ENCODE measurements at regions not wholly inside any gene's neighbourhood (a gene's known extent, or its start where the extent isn't known, plus 50 kb on each side); places are given as distances from the start of the nearest gene placed in this dataset.
"Not testable (repeated sequence)": the region's sequence is repeated elsewhere in the genome, so short reads cannot be mapped to it uniquely, and the experiment has no call there.

- no peak for DNase-seq
Observed at GRCh38 chr1:157247005-157247763, 109.0 kb upstream of the ETV3 start.

DNA sequence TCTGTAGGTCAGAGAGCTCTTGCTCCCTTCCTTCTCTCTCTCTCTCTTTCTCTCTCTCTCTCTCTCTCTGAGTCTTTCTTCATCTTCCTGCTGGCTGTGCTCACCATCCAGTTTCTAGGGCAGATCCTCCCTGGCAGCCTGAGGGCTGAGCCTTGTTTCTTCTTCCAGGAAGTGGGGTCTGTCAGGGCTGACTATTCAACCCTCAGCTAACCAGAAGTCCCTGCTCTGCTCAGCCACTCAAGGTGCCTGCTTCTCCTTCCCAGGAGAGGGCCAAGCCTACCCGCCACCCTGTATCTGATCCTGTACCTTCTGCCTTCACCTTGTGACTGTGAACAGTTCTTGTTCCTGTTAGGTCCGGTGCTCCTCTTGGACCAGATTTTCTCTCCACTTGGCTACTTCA is 107.6 kb upstream of the ETV3 start:
- no peak for DNase-seq

GRCh38 chr1:157241185-157241538 is 103.0 kb upstream of the ETV3 start:
- no peak for DNase-seq

- DNase-seq = no peak
Observed at GRCh38 chr1:157240495-157241184, 102.4 kb upstream of the ETV3 start.

- DNase-seq = no peak
Observed at GRCh38 chr1:157239936-157240335, 101.7 kb upstream of the ETV3 start.

- DNase-seq = no peak
Observed at GRCh38 chr1:157238585-157238984, 100.4 kb upstream of the ETV3 start.

DNA sequence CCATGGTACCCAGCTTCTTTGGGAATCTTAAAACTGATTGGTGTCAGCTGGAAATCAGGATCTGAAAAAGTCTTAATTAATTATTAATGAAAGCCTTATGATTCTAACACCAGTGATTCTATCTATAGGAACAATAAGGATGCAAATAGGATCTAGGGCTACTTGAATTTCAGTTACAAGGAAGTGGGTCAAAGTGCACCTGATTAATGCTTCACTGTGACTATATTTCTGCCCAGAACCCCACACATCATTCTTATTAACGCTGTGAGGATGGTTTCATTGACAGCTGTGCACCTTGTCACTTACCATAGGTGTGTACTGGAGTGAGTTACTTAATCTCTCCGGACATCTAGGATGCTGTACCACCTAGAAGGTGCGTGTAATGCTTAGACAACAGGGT is 99.8 kb upstream of the ETV3 start:
- DNase-seq = no peak

DNA sequence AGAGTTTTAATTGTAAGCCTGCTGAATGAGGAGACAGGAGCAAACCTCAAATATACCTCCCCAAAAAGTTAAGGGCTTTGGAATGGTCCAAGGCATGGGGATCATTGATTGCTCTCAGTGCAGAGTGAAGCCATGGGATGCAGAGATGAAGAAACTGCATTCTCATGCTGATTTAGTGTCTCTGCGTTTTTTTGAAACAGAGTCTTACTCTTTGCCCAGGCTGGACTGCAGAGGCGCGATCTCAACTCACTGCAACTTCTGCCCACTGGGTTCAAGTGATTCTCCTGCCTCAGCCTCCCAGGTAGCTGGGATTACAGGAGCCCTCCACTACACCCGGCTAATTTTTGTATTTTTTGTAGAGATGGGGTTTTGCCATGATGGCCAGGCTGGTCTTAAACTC is 99.3 kb upstream of the ETV3 start:
- DNase-seq = no peak

DNA sequence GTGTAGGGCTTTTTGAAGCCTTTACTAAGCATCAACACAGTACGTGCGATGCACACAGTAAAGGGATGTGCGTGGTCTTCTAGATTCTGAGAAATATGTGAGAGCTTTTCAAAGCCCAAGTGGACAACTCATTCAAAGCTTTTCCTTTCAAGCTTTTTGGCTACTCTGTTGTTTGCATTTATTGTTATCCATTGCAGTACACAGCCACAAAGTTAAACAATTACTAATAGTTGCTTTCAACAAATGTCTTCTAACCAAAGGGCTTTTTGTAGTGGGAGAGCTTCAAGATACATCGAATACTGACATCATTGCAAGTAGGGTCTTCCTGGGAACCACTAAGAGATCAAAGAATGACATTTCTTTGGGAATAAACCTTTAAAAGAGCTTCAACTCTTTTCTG is 97.9 kb upstream of the ETV3 start:
- no peak for DNase-seq

- no peak for DNase-seq
Observed at GRCh38 chr1:157235307-157235706, 97.1 kb upstream of the ETV3 start.

- no peak for DNase-seq
Observed at GRCh38 chr1:157234705-157235273, 96.6 kb upstream of the ETV3 start.

- no peak for DNase-seq
Observed at GRCh38 chr1:157233131-157233530, 94.9 kb upstream of the ETV3 start.

GRCh38 chr1:157231846-157232525 is 93.8 kb upstream of the ETV3 start:
- DNase-seq = no peak

DNA sequence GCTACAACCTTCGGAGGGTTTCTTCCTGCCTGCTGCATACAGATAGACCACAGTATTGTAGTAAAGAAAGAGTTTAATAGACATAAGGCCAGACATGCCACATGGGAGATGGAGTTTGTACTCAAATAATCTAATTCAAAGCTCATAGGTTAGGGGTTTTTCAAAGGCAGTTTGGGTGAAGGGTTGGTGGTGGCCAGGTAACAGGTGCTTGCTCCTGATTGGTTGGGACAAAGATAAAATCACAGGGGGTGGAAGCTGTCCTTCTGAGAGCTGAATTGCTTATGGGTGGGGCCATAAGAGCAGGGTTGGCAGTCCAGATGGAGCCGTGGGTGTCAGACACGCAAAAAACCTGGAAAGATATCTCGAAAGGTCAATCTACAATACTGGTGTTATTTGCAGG is 92.3 kb upstream of the ETV3 start:
- DNase-seq = no peak

DNA sequence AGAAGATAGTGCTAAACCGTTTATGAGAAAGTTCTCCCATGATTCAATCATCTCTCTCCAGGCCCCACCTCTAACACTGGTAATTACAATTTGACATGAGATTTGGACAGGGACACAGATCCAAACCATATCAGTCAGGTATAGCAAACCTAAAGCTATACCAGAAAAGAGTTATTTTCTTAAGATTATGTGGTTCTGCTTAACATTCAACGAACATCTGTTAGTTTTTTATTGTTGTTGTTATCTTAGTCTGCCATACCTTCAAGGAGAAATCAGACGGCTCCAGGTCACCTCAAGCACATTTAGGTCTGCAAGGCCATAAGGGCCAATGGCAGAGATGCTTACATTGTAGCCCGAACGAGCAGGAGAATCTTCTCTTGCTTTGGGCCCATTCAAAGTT is 89.5 kb upstream of the ETV3 start:
- DNase-seq = no peak

- DNase-seq = no peak
Observed at GRCh38 chr1:157226739-157227138, 88.5 kb upstream of the ETV3 start.

- DNase-seq = no peak
Observed at GRCh38 chr1:157219600-157219999, 81.4 kb upstream of the ETV3 start.

DNA sequence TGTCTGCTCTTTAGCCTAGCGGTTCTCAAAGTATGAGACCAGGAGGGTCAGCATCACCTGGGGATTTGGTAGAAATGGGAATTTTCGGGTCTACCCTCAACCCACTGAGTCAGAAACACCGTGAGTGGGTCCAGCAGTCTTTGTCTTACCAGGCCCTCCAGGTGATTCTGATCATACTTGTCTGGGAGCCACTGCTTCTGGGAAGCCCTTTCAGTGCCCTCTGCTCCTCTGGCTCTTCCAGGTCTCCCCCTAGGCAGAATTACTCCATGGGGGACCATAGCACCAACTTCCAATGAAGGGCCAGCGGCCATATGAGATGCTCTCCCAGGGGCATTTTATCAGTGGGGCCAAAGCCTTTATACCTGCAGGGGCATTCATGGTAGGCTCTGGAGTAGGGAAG is 81.0 kb upstream of the ETV3 start:
- no peak for DNase-seq

- DNase-seq = no peak
Observed at GRCh38 chr1:157218671-157219070, 80.5 kb upstream of the ETV3 start.

- no peak for DNase-seq
Observed at GRCh38 chr1:157217486-157217885, 79.3 kb upstream of the ETV3 start.

DNA sequence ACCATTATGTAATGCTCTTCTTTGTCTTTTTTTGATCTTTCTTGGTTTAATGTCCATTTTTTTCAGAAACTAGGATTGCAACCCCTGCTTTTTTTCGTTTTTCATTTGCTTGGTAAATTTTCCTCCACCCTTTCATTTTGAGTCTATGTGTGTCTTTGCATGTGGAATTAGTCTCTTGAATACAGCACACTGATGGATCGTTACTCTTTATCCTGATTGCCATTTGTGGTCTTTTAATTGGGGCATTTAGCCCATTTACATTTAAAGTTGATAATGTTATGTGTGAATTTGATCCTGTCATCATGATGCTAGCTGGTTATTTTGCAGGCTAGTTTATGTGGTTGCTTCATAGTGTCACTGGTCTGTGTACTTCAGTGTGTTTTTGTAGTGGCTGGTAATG is 75.6 kb upstream of the ETV3 start:
- no peak for DNase-seq

GRCh38 chr1:157209514-157209913 is 71.3 kb upstream of the ETV3 start:
- no peak for DNase-seq

GRCh38 chr1:157205982-157206381 is 67.8 kb upstream of the ETV3 start:
- DNase-seq = not testable (repeated sequence)

DNA sequence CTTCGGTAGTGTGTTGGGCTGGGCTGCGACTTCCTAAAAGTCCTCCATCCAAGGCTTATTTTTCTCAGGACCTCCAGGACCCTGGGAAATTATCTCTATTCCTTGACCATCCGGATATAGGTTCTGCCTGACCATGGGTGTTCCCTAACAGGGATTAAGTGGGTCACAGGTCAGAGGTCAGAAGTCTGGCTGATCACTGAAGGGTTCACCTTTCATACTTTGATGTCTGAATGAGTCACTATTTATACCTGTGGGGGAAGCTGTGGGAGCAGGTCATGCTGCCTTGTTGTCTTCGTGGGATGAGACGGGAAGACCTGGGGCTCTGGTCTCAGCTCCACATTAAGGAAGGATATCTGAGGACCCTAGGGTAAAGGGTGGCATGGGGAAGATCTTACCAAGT is 65.0 kb upstream of the ETV3 start:
- no peak for DNase-seq
